Breast epithelium (tissue), 4 donors: ENCODE measurements at regions not wholly inside any gene's neighbourhood (a gene's known extent, or its start where the extent isn't known, plus 50 kb on each side); places are given as distances from the start of the nearest gene placed in this dataset.

Source experiments
- DNase-seq, 2 donors: peaks; one replicate each; pipeline ENCODE4 v3.0.0-alpha.2; 2019; ENCODE audit warnings: low spot score in 2 of 2
- H3K27ac ChIP-seq, 2 donors: fragments of 200-600 bp; sonication (generic) in 1 of 2; one replicate each; pipeline ENCODE4 v1.5.1; 2016 to 2019; ENCODE audit warnings: mild to moderate bottlenecking in 1 of 2
- H3K27me3 ChIP-seq, 2 donors: fragments of 200-600 bp; sonication (generic) in 1 of 2; one replicate each; pipeline versions ENCODE4 v1.5.1 to v1.6.0; 2017 to 2019; ENCODE audit warnings: control low read depth in 1 of 2, mild to moderate bottlenecking in 1 of 2
- H3K36me3 ChIP-seq: fragments of 200-600 bp; one replicate; pipeline ENCODE4 v1.5.1; 2019
- H3K4me1 ChIP-seq, 2 donors: fragments of 200-600 bp; sonication (generic); one replicate each; pipeline ENCODE4 v1.5.1; 2016 to 2019; ENCODE audit warnings: control low read depth in 1 of 2
- H3K4me3 ChIP-seq, 3 donors: fragments of 200-600 bp; sonication (generic); 1 replicate in 2 of 3; 2 replicates in 1 of 3; pipeline ENCODE4 v1.5.1; 2016 to 2019; ENCODE audit warnings: mild to moderate bottlenecking in 3 of 3, moderate library complexity in 2 of 3
- H3K9me3 ChIP-seq, 2 donors: fragments of 200-600 bp; sonication (generic) in 1 of 2; one replicate each; pipeline ENCODE4 v1.5.1; 2016 to 2019; ENCODE audit warnings: control low read depth in 1 of 2
- CTCF ChIP-seq, 3 donors: fragments of 450-650 bp; IDR thresholded peaks; one replicate each; pipeline ENCODE4 v1.5.1; 2016 to 2017; ENCODE audit warnings: antibody characterized with exemption in 3 of 3, mild to moderate bottlenecking in 3 of 3, moderate library complexity in 3 of 3
- POLR2A ChIP-seq: fragments of 450-650 bp; IDR thresholded peaks from one replicate; pipeline ENCODE4 v1.6.1; 2016; ENCODE audit warnings: antibody characterized with exemption, mild to moderate bottlenecking, moderate library complexity
- POLR2AphosphoS5 ChIP-seq, 3 donors: sonication (generic); formaldehyde crosslinking; IDR thresholded peaks; one replicate each; pipeline ENCODE4 v1.6.1; 2017; ENCODE audit warnings: antibody characterized with exemption in 3 of 3
- intact Hi-C: fragments of 100-400 bp; cut with DNase I; formaldehyde crosslinking; loops from one replicate; pipeline ENCODE4 v1.15.1; 2023; ENCODE audit warnings: low total_unique reads

DNA sequence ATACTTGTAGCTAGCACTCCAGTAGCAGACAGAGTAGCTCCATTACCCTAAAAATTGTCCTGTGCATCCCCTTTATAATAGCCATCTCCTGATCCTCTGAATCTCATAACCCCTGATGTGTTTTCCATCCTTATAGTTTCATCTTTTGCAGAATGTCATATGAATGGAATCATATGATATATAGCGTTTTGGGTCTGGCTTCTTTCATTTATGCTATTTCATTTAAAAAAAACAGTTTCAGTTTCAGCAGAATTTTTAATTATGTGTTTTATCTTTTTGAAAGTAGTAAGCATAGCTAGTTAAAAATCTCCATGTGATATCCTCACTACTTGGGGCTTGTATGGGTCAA lies 132.7 kb downstream of the KLF13 start:
- Histone ChIP-seq H3K27me3 (no peaks in the 10 kb centered on the region), H3K4me1 (no peaks in the 10 kb centered on the region), H3K4me3 (no peak overlapping the region), H3K27ac (no peak overlapping the region), H3K9me3 (no peaks in the 10 kb centered on the region), H3K36me3 (no peaks in the 10 kb centered on the region)
- TF ChIP-seq CTCF (IDR thresholded peaks at IDR 0.05), result no peak
- no peak for TF ChIP-seq POLR2AphosphoS5 (IDR thresholded peaks at IDR 0.05)
- no peak for TF ChIP-seq POLR2A
- DNase-seq, result no peak
- intact Hi-C loops, result no loop called here

DNA sequence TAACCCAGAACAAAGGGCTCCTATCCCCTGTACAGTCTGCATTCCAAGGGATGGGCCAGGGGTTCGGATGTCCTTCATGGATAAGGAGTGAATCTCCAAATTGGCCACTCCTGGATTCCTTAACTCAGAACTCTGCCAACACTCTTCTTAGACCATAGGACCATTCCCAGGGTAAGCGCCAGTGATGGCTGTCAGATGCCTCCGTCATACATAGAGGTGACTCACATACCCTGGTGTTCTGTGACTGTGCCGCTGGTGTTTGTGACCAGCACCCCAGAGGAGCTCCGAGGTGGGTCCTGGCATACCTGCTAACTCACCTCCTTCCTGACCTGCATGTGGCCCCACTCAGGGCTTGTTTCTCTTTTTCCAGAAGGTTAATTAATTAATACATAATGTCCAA lies 134.7 kb downstream of the KLF13 start:
- Histone ChIP-seq H3K27ac (no peak overlapping the region), H3K4me3 (no peak overlapping the region), H3K36me3 (no peaks in the 10 kb centered on the region), H3K4me1 (no peaks in the 10 kb centered on the region), H3K9me3 (no peaks in the 10 kb centered on the region), H3K27me3 (no peaks in the 10 kb centered on the region)
- DNase-seq, result no peak
- TF ChIP-seq POLR2AphosphoS5 (IDR thresholded peaks at IDR 0.05), result no peak
- TF ChIP-seq POLR2A, result no peak
- no peak for TF ChIP-seq CTCF (IDR thresholded peaks at IDR 0.05)
- intact Hi-C loops, result no loop called here

GRCh38 chr15:31461911-31462480 lies 135.4 kb downstream of the KLF13 start:
- no peak for DNase-seq
- H3K27me3 ChIP-seq, result no peaks in the 10 kb centered on the region
- H3K9me3 ChIP-seq, result no peaks in the 10 kb centered on the region
- H3K4me3 ChIP-seq, result no peak overlapping the region
- TF ChIP-seq POLR2AphosphoS5 (IDR thresholded peaks at IDR 0.05) (no peak), CTCF (IDR thresholded peaks at IDR 0.05) (no peak), POLR2A (no peak)
- H3K4me1 ChIP-seq, result no peaks in the 10 kb centered on the region
- no peak overlapping the region for H3K27ac ChIP-seq
- no peaks in the 10 kb centered on the region for H3K36me3 ChIP-seq
- intact Hi-C loops, result no loop called here

DNA sequence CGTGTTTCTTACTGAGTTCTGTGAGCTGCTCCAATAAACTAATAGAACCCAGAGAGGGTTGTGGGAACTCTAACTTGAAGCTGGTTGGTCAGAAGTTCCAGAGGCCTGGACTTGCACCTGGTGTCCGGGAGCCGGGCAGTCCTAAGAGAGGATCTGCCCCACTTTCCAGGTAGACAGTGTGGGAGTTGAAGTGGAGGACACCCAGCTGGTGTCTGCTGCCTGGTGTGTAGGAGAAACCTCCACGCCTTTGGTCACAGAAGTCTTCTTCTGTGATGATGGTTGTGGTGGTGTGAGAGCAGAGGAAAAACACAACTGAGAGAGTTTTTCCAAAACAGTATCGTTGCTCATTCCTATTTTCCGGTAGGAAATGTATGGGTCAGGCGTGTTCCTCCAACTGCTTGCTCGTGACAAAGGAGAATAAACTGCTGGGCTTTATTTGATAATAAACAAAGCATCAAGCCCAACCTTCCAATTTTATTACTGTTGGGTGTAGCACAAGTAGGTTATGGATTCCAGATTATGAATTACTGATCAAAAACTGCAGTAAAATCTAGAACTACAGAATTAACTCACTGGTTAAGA lies 137.0 kb downstream of the KLF13 start:
- intact Hi-C loops, result no loop called here
- no peak overlapping the region for H3K27ac ChIP-seq
- no peaks in the 10 kb centered on the region for H3K27me3 ChIP-seq
- H3K9me3 ChIP-seq, result no peaks in the 10 kb centered on the region
- no peak for DNase-seq
- TF ChIP-seq CTCF (IDR thresholded peaks at IDR 0.05) (no peak), POLR2A (no peak), POLR2AphosphoS5 (IDR thresholded peaks at IDR 0.05) (no peak)
- no peaks in the 10 kb centered on the region for H3K4me1 ChIP-seq
- no peak overlapping the region for H3K4me3 ChIP-seq
- H3K36me3 ChIP-seq, result no peaks in the 10 kb centered on the region

GRCh38 chr15:31464216-31465082 lies 137.8 kb downstream of the KLF13 start:
- H3K4me3 ChIP-seq, result no peak overlapping the region

More at GRCh38 chr15:31464216-31465082, 137.8 kb downstream of the KLF13 start:
- H3K4me1 ChIP-seq, result no peaks in the 10 kb centered on the region
- peaks cover 0 to 7% of the 10 kb centered on the region in 2 donors for H3K27me3 ChIP-seq
- H3K9me3 ChIP-seq, result no peaks in the 10 kb centered on the region
- intact Hi-C loops, result no loop called here
- DNase-seq, result no peak
- H3K27ac ChIP-seq, result no peak overlapping the region
- TF ChIP-seq POLR2AphosphoS5 (IDR thresholded peaks at IDR 0.05), result no peak
- no peak for TF ChIP-seq CTCF (IDR thresholded peaks at IDR 0.05)
- no peak for TF ChIP-seq POLR2A
- no peaks in the 10 kb centered on the region for H3K36me3 ChIP-seq
